ENCODE measurements at regions not wholly inside any gene's neighbourhood (a gene's known extent, or its start where the extent isn't known, plus 50 kb on each side); places are given as distances from the start of the nearest gene placed in this dataset.

- Histone ChIP-seq H3K27ac (no peak overlapping the region), H3K27me3 (replicated peaks) (no peaks in the 10 kb centered on the region), H3K9me3 (replicated peaks) (no peaks in the 10 kb centered on the region), H3K36me3 (no peaks in the 10 kb centered on the region), H3K4me3 (no peak overlapping the region), H3K4me1 (replicated peaks) (no peaks in the 10 kb centered on the region)
- no peak for DNase-seq (ENCODE audit: low read depth in 1 of 2, low spot score in 2 of 2)
Measured at GRCh38 chr11:116509551-116509950, 263.2 kb downstream of the BUD13 start.

GRCh38 chr11:116507849-116508695 is 264.7 kb downstream of the BUD13 start:
- Histone ChIP-seq H3K9me3 (replicated peaks) (no peaks in the 10 kb centered on the region), H3K27me3 (replicated peaks) (no peaks in the 10 kb centered on the region), H3K4me1 (replicated peaks) (no peaks in the 10 kb centered on the region), H3K27ac (no peak overlapping the region), H3K4me3 (no peak overlapping the region), H3K36me3 (no peaks in the 10 kb centered on the region)
- DNase-seq (ENCODE audit: low read depth in 1 of 2, low spot score in 2 of 2), result no peak

- H3K4me3 ChIP-seq, result no peak overlapping the region
- no peak overlapping the region for H3K27ac ChIP-seq
- H3K9me3 ChIP-seq (replicated peaks), result no peaks in the 10 kb centered on the region
- no peaks in the 10 kb centered on the region for H3K36me3 ChIP-seq
- DNase-seq (ENCODE audit: low read depth in 1 of 2, low spot score in 2 of 2), result no peak
- H3K27me3 ChIP-seq (replicated peaks), result no peaks in the 10 kb centered on the region
- no peaks in the 10 kb centered on the region for H3K4me1 ChIP-seq (replicated peaks)
Measured at GRCh38 chr11:116507016-116507415, 265.8 kb downstream of the BUD13 start.

DNA sequence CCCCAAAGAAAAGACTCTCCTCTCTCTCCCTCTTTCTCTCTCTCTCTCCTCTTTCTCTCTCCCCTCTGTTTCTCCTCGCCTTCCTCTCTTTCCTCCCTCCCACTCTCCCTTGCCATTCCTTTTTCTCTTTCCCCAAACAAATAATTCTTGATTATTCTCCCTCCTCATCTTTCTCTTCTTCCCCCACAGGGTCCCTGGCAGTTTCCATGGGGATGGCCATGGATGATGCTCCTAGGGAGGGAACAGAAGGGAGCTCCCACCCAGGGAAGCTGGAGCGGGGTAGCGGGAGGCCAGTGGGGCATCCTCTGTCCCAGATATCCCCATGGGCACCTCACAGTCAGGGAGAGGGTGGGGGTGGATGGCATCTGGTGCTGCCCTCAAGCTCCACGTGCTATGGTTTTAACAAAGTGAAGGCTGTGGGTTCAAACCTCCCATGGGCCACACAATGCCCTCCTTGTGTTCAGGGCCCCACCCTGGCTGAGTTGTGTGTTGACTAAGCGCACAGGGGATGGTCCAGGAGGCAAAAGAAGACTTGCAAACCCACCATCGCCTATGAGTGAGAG is 266.4 kb downstream of the BUD13 start:
- Histone ChIP-seq H3K36me3 (no peaks in the 10 kb centered on the region), H3K4me1 (replicated peaks) (no peaks in the 10 kb centered on the region), H3K4me3 (no peak overlapping the region), H3K9me3 (replicated peaks) (no peaks in the 10 kb centered on the region), H3K27me3 (replicated peaks) (no peaks in the 10 kb centered on the region), H3K27ac (no peak overlapping the region)
- no peak for DNase-seq (ENCODE audit: low read depth in 1 of 2, low spot score in 2 of 2)

DNA sequence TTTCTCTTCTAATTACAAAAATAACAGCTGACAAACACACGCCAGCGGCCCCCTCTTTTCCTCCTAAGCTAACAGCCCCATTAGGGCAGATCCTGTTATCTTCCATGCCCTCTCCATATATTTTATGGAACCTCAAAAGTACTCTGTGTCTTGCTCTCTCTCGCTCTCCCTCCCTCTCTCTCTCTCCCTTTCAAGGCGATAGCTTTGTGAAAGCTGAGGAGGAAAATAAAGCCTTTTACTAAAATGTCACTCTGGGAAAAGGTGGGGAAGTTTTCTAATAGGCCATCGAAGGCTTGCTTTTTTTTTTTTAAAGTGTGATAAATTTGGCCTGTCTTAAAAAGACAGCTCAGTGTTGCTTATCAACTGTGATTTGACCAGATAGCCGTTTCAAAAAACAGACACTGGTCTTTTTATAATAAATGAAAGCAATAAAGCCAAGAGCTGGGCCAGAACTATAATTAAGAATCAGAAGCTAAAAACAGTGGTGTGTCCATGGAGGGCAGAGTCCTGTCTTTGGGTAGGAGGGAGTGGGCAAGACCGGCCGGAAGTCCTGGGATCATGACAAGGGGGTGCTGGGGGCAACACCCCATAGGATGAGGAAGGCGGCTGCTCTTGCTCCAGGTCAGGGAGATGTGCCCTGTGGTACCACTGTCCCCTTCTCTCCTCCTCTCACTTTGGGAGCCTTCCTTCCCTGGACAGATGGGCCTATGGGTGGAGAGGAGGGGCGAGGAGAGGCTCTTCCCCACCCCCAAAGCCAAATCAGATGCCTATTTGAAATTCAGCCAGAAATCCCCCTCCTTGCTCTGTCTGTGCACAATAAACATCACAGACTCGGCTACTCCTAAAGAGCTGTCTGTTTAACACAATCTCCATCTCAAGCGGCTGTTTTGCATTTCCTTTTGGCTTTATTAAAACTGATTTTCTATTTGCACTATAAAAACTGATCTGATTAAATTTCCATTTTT is 267.2 kb downstream of the BUD13 start:
- Histone ChIP-seq H3K27ac (no peak overlapping the region), H3K9me3 (replicated peaks) (no peaks in the 10 kb centered on the region), H3K4me1 (replicated peaks) (no peaks in the 10 kb centered on the region), H3K4me3 (no peak overlapping the region), H3K36me3 (no peaks in the 10 kb centered on the region), H3K27me3 (replicated peaks) (no peaks in the 10 kb centered on the region)
- DNase-seq (ENCODE audit: low read depth in 1 of 2, low spot score in 2 of 2), result no peak

GRCh38 chr11:116504541-116505297 is 268.1 kb downstream of the BUD13 start:
- H3K27ac ChIP-seq, result no peak overlapping the region
- no peaks in the 10 kb centered on the region for H3K4me1 ChIP-seq (replicated peaks)

GRCh38 chr11:116503216-116504160 is 269.3 kb downstream of the BUD13 start:
- Histone ChIP-seq H3K9me3 (replicated peaks) (no peaks in the 10 kb centered on the region), H3K27me3 (replicated peaks) (no peaks in the 10 kb centered on the region), H3K27ac (no peak overlapping the region), H3K36me3 (no peaks in the 10 kb centered on the region), H3K4me3 (no peak overlapping the region), H3K4me1 (replicated peaks) (no peaks in the 10 kb centered on the region)
- DNase-seq (ENCODE audit: low read depth in 1 of 2, low spot score in 2 of 2), result no peak

More at GRCh38 chr11:116504541-116505297, 268.1 kb downstream of the BUD13 start:
- no peak overlapping the region for H3K4me3 ChIP-seq
- no peaks in the 10 kb centered on the region for H3K27me3 ChIP-seq (replicated peaks)
- no peaks in the 10 kb centered on the region for H3K36me3 ChIP-seq
- H3K9me3 ChIP-seq (replicated peaks), result no peaks in the 10 kb centered on the region
- no peak for DNase-seq (ENCODE audit: low read depth in 1 of 2, low spot score in 2 of 2)

- H3K9me3 ChIP-seq (replicated peaks), result no peaks in the 10 kb centered on the region
- no peak overlapping the region for H3K27ac ChIP-seq
- no peaks in the 10 kb centered on the region for H3K4me1 ChIP-seq (replicated peaks)
- no peaks in the 10 kb centered on the region for H3K36me3 ChIP-seq
- H3K27me3 ChIP-seq (replicated peaks), result no peaks in the 10 kb centered on the region
- H3K4me3 ChIP-seq, result no peak overlapping the region
- DNase-seq (ENCODE audit: low read depth in 1 of 2, low spot score in 2 of 2), result no peak
Measured at GRCh38 chr11:116502641-116503061, 270.1 kb downstream of the BUD13 start.

GRCh38 chr11:116501728-116502127 is 271.1 kb downstream of the BUD13 start:
- no peak for DNase-seq (ENCODE audit: low read depth in 1 of 2, low spot score in 2 of 2)
- Histone ChIP-seq H3K27me3 (replicated peaks) (no peaks in the 10 kb centered on the region), H3K9me3 (replicated peaks) (no peaks in the 10 kb centered on the region), H3K36me3 (no peaks in the 10 kb centered on the region), H3K27ac (no peak overlapping the region), H3K4me1 (replicated peaks) (no peaks in the 10 kb centered on the region), H3K4me3 (no peak overlapping the region)

DNA sequence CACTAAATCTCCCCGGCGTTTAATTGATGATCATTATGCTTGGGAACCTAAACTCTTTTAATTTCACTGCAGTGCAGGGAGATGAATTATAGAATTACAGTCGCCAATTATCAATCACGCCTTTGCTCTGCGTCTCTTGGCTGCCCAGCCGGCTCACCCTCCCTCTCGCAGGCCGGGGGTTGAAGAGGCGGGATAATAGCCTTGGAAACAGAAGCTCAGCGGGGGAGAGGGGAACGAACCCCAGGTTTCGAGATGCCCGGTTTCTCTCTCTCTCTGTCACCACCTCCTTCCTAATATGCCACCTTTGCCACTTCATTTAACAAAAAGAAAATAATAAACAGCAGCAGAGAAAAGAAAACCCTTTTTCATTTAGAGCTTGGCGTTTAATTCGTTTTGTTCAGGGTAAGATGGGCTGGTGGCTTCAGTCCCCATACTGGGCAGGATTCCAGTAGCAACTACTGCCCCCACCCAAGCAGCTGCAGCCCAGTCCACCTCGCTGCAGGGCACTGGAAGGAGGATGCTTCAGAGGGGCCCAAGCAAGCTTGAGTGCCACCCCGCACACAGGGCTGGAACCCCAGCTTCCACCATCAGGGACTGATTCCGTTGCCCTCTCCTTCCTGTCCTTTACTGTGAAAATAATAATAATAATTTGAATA is 271.7 kb downstream of the BUD13 start:
- Histone ChIP-seq H3K27ac (no peak overlapping the region), H3K4me1 (replicated peaks) (no peaks in the 10 kb centered on the region), H3K9me3 (replicated peaks) (no peaks in the 10 kb centered on the region), H3K36me3 (no peaks in the 10 kb centered on the region), H3K27me3 (replicated peaks) (no peaks in the 10 kb centered on the region), H3K4me3 (no peak overlapping the region)
- DNase-seq (ENCODE audit: low read depth in 1 of 2, low spot score in 2 of 2), result no peak

- Histone ChIP-seq H3K27me3 (replicated peaks) (no peaks in the 10 kb centered on the region), H3K9me3 (replicated peaks) (no peaks in the 10 kb centered on the region), H3K4me3 (no peak overlapping the region), H3K4me1 (replicated peaks) (no peaks in the 10 kb centered on the region), H3K36me3 (no peaks in the 10 kb centered on the region), H3K27ac (no peak overlapping the region)
- DNase-seq (ENCODE audit: low read depth in 1 of 2, low spot score in 2 of 2), result no peak
Measured at GRCh38 chr11:116500026-116500946, 272.5 kb downstream of the BUD13 start.

All from SJSA1 (cell line).